ENCODE measurements at regions not wholly inside any gene's neighbourhood (a gene's known extent, or its start where the extent isn't known, plus 50 kb on each side); places are given as distances from the start of the nearest gene placed in this dataset.

GRCh38 chr7:70994176-70994575 lies 137.8 kb upstream of the GALNT17 start:
- no peak for DNase-seq

- no peak for DNase-seq
These were observed 134.7 kb upstream of the GALNT17 start for GRCh38 chr7:70997261-70997660.

- DNase-seq = no peak
These were observed 126.8 kb upstream of the GALNT17 start for GRCh38 chr7:71005109-71005508.

- no peak for DNase-seq
These were observed 122.3 kb upstream of the GALNT17 start for GRCh38 chr7:71009636-71010035.

GRCh38 chr7:71015252-71015900 lies 116.6 kb upstream of the GALNT17 start:
- no peak for DNase-seq

GRCh38 chr7:71016401-71016800 lies 115.5 kb upstream of the GALNT17 start:
- no peak for DNase-seq

GRCh38 chr7:71017602-71018001 lies 114.3 kb upstream of the GALNT17 start:
- no peak for DNase-seq

GRCh38 chr7:71019706-71020105 lies 112.2 kb upstream of the GALNT17 start:
- no peak for DNase-seq

GRCh38 chr7:71021131-71021530 lies 110.8 kb upstream of the GALNT17 start:
- DNase-seq = no peak

GRCh38 chr7:71026680-71027079 lies 105.3 kb upstream of the GALNT17 start:
- DNase-seq = no peak

GRCh38 chr7:71034243-71034642 lies 97.7 kb upstream of the GALNT17 start:
- no peak for DNase-seq

GRCh38 chr7:71042591-71042990 lies 89.4 kb upstream of the GALNT17 start:
- no peak for DNase-seq

- no peak for DNase-seq
These were observed 81.5 kb upstream of the GALNT17 start for GRCh38 chr7:71050492-71050891.

- DNase-seq = no peak
These were observed 76.4 kb upstream of the GALNT17 start for GRCh38 chr7:71055504-71055903.

- DNase-seq = no peak
These were observed 54.0 kb upstream of the GALNT17 start for GRCh38 chr7:71077743-71078476.

Measured in NCI-H2171 (cell line).